GM23338 (cell line): ENCODE measurements at regions not wholly inside any gene's neighbourhood (a gene's known extent, or its start where the extent isn't known, plus 50 kb on each side); places are given as distances from the start of the nearest gene placed in this dataset.

ENCODE experiments used
- CTCF ChIP-seq, 2 experiments: fragments of 200-600 bp in 1 of 2; sonication (generic) in 1 of 2; conservative IDR thresholded peaks; 2 replicates each; pipeline versions ENCODE4 v1.5.1 to v1.6.1; 2016 to 2017; ENCODE audit warnings: antibody characterized with exemption in 2 of 2, low read depth in 2 of 2, mild to moderate bottlenecking in 2 of 2, moderate library complexity in 1 of 2
- ETS1 ChIP-seq: IDR thresholded peaks from 2 replicates; pipeline ENCODE4 v1.6.1; 2016; ENCODE audit warnings: antibody characterized with exemption
- EZH2 ChIP-seq: fragments of 200-600 bp; sonication (generic); IDR thresholded peaks from one replicate; pipeline ENCODE4 v1.8.0; 2017; ENCODE audit warnings: antibody characterized with exemption, mild to moderate bottlenecking, low read depth; ENCODE audit not compliant: unreplicated experiment
- EZH2phosphoT487 ChIP-seq: fragments of 200-600 bp; sonication (generic); IDR thresholded peaks from one replicate; pipeline ENCODE4 v1.8.1; 2018; ENCODE audit warnings: antibody characterized with exemption; ENCODE audit not compliant: unreplicated experiment
- JUNB ChIP-seq: IDR thresholded peaks from one replicate; pipeline ENCODE4 v1.6.1; 2016; ENCODE audit warnings: antibody characterized with exemption; ENCODE audit not compliant: unreplicated experiment
- NANOG ChIP-seq: IDR thresholded peaks from 2 replicates; pipeline ENCODE4 v1.6.1; 2016; ENCODE audit warnings: antibody characterized with exemption, borderline replicate concordance
- POLR2AphosphoS5 ChIP-seq: IDR thresholded peaks from 2 replicates; pipeline ENCODE4 v1.6.1; 2016; ENCODE audit warnings: antibody characterized with exemption, low read depth
- REST ChIP-seq: IDR thresholded peaks from one replicate; pipeline ENCODE4 v1.6.1; 2018; ENCODE audit warnings: antibody characterized with exemption; ENCODE audit not compliant: unreplicated experiment
- ZNF114 ChIP-seq: fragments of 250-450 bp; sonication (Bioruptor Pico); IDR thresholded peaks from 2 replicates; pipeline ENCODE4 v1.5.0; 2020; ENCODE audit warnings: mild to moderate bottlenecking, moderate library complexity

- TF ChIP-seq CTCF (conservative IDR thresholded peaks at IDR 0.05; ENCODE audit: low read depth in 2 of 2) (no peak), EZH2 (no peak), JUNB (no peak), EZH2phosphoT487 (no peak), REST (no peak), ETS1 (no peak), POLR2AphosphoS5 (no peak), NANOG (no peak), ZNF114 (CRISPR knock-in tag) (no peak)
These were observed 411.3 kb upstream of the USP15 start for GRCh38 chr12:61848893-61849292.
